H1 (cell line): ENCODE measurements at regions not wholly inside any gene's neighbourhood (a gene's known extent, or its start where the extent isn't known, plus 50 kb on each side); places are given as distances from the start of the nearest gene placed in this dataset.

ENCODE experiments used
- CTCF ChIA-PET: fragments of 300-600 bp; sonication (Branson Sonifier 250); formaldehyde crosslinking; loops from one replicate; lab custom pipeline; 2021; ENCODE audit not compliant: partially characterized antibody; lab: Charles Lee
- POLR2A ChIA-PET: fragments of 300-600 bp; sonication (Branson Sonifier 250); formaldehyde crosslinking; loops from one replicate; lab custom pipeline; 2021; ENCODE audit warnings: inconsistent platforms; ENCODE audit not compliant: partially characterized antibody; lab: Charles Lee
- DNase-seq, 2 experiments: peaks; one replicate each; pipeline versions ENCODE4 v3.0.0 to v3.0.0-alpha.2; 2010 to 2022; ENCODE audit warnings: low spot score in 2 of 2, low read depth in 1 of 2, mixed read lengths in 1 of 2
- FAIRE-seq: peaks from 2 replicates; lab custom pipeline; 2011; peaks lifted over from hg19 to GRCh38; lab: Jason Lieb, UNC
- H2AFZ ChIP-seq: 2 replicates; pipeline ENCODE4 v1.8.1; 2012; ENCODE audit warnings: low read length, inconsistent platforms
- H2AK5ac ChIP-seq: 2 replicates; pipeline ENCODE4 v1.6.1; 2013; ENCODE audit warnings: low read depth, low read length
- H2BK120ac ChIP-seq: replicated peaks from 2 replicates; pipeline ENCODE3; 2013; ENCODE audit warnings: low read depth, low read length, inconsistent platforms
- H2BK12ac ChIP-seq: 2 replicates; pipeline ENCODE4 v1.6.1; 2013; ENCODE audit warnings: low read depth, low read length
- H2BK15ac ChIP-seq: 2 replicates; pipeline ENCODE4 v1.6.1; 2013; ENCODE audit warnings: low read length
- H2BK20ac ChIP-seq: 2 replicates; pipeline ENCODE4 v1.6.1; 2013; ENCODE audit warnings: low read length
- H2BK5ac ChIP-seq: 2 replicates; pipeline ENCODE4 v1.6.1; 2013; ENCODE audit warnings: low read depth, low read length
- H3K14ac ChIP-seq: 2 replicates; pipeline ENCODE4 v1.6.1; 2013; ENCODE audit warnings: inconsistent platforms; ENCODE audit not compliant: insufficient read length
- H3K18ac ChIP-seq: 2 replicates; pipeline ENCODE4 v1.6.1; 2013; ENCODE audit warnings: low read length; ENCODE audit errors: extremely low read depth
- H3K23ac ChIP-seq: 2 replicates; pipeline ENCODE4 v1.6.1; 2013; ENCODE audit warnings: inconsistent platforms; ENCODE audit not compliant: insufficient read length
- H3K23me2 ChIP-seq: 2 replicates; pipeline ENCODE4 v1.6.1; 2013; ENCODE audit warnings: low read depth, low read length
- H3K27ac ChIP-seq: 2 replicates; pipeline ENCODE4 v1.6.1; 2011; ENCODE audit warnings: low read depth, low read length, inconsistent platforms
- H3K27me3 ChIP-seq, 4 experiments: replicated peaks in 1 of 4; 1 replicate in 1 of 4; 2 replicates in 3 of 4; pipeline versions ENCODE4 v1.6.1 to v1.8.1; 2011 to 2013; ENCODE audit warnings: low read length in 3 of 4, mild to moderate bottlenecking in 3 of 4, inconsistent platforms in 2 of 4, mixed read lengths in 2 of 4, moderate library complexity in 1 of 4; ENCODE audit not compliant: control insufficient read depth in 3 of 4, insufficient read depth in 3 of 4; ENCODE audit errors: extremely low read depth in 1 of 4
- H3K36me3 ChIP-seq, 4 experiments: 2 replicates each; pipeline versions ENCODE4 v1.6.1 to v1.8.1; 2011 to 2013; ENCODE audit warnings: mild to moderate bottlenecking in 4 of 4, low read length in 3 of 4, moderate library complexity in 2 of 4, control low read depth in 1 of 4, inconsistent platforms in 1 of 4; ENCODE audit not compliant: insufficient read depth in 4 of 4, control insufficient read depth in 2 of 4
- H3K4ac ChIP-seq: replicated peaks from 2 replicates; pipeline ENCODE3; 2013; ENCODE audit warnings: low read length, low read depth, mixed read lengths, inconsistent platforms; ENCODE audit not compliant: insufficient read length
- H3K4me1 ChIP-seq, 4 experiments: replicated peaks in 1 of 4; 1 replicate in 1 of 4; 2 replicates in 3 of 4; pipeline versions ENCODE4 v1.6.1 to v1.8.1; 2011 to 2013; ENCODE audit warnings: low read length in 3 of 4, inconsistent platforms in 2 of 4, mixed read lengths in 1 of 4; ENCODE audit not compliant: insufficient read depth in 4 of 4, control insufficient read depth in 3 of 4
- H3K4me2 ChIP-seq, 2 experiments: 2 replicates each; pipeline versions ENCODE4 v1.6.1 to v1.8.1; 2011 to 2013; ENCODE audit warnings: low read depth in 2 of 2, low read length in 2 of 2, control low read depth in 1 of 2, inconsistent platforms in 1 of 2, mild to moderate bottlenecking in 1 of 2; ENCODE audit not compliant: insufficient read depth in 1 of 2
- H3K4me3 ChIP-seq, 4 experiments: fragments of 200-600, 300-600 bp in 1 of 4; sonication (generic), shearing (Covaris generic), sonication (Bioruptor Twin) in 1 of 4; 2 replicates each; pipeline versions ENCODE4 v1.5.1 to v1.8.1; 2011 to 2016; ENCODE audit warnings: low read length in 4 of 4, low read depth in 3 of 4, control low read depth in 2 of 4, inconsistent platforms in 2 of 4, mild to moderate bottlenecking in 2 of 4, mixed read lengths in 1 of 4, moderate library complexity in 1 of 4; ENCODE audit not compliant: insufficient read depth in 2 of 4; ENCODE audit errors: extremely low read depth in 1 of 4
- H3K56ac ChIP-seq: replicated peaks from 2 replicates; pipeline ENCODE3; 2013; ENCODE audit warnings: low read depth, mild to moderate bottlenecking, mixed read lengths, low read length, inconsistent platforms; ENCODE audit not compliant: insufficient read length
- H3K79me1 ChIP-seq: 2 replicates; pipeline ENCODE4 v1.6.1; 2013; ENCODE audit warnings: low read depth, low read length, control low read depth
- H3K79me2 ChIP-seq, 2 experiments: 2 replicates each; pipeline versions ENCODE4 v1.6.1 to v1.8.1; 2012 to 2013; ENCODE audit warnings: low read length in 2 of 2, mild to moderate bottlenecking in 2 of 2, inconsistent platforms in 1 of 2; ENCODE audit not compliant: insufficient read depth in 2 of 2, control insufficient read depth in 1 of 2
- H3K9ac ChIP-seq, 4 experiments: replicated peaks in 1 of 4; 1 replicate in 1 of 4; 2 replicates in 3 of 4; pipeline versions ENCODE4 v1.6.1 to v1.8.1; 2011 to 2013; ENCODE audit warnings: low read depth in 3 of 4, low read length in 3 of 4, control low read depth in 2 of 4, mild to moderate bottlenecking in 2 of 4, moderate library complexity in 2 of 4, inconsistent platforms in 1 of 4; ENCODE audit errors: extremely low read depth in 1 of 4
- H3K9me3 ChIP-seq, 2 experiments: 2 replicates each; pipeline versions ENCODE4 v1.6.1 to v1.8.1; 2012 to 2013; ENCODE audit warnings: mild to moderate bottlenecking in 2 of 2, moderate library complexity in 2 of 2, control low read depth in 1 of 2, inconsistent platforms in 1 of 2, low read depth in 1 of 2, low read length in 1 of 2, mixed read lengths in 1 of 2; ENCODE audit not compliant: insufficient read depth in 2 of 2
- H4K20me1 ChIP-seq, 2 experiments: replicated peaks in 1 of 2; 2 replicates each; pipeline versions ENCODE3 to v1.8.1; 2011 to 2013; ENCODE audit warnings: inconsistent platforms in 2 of 2, low read length in 2 of 2, mild to moderate bottlenecking in 1 of 2; ENCODE audit not compliant: insufficient read depth in 2 of 2, control insufficient read depth in 1 of 2
- H4K5ac ChIP-seq: 2 replicates; pipeline ENCODE4 v1.6.1; 2013; ENCODE audit warnings: low read length, low read depth, mixed read lengths, inconsistent platforms; ENCODE audit not compliant: insufficient read length
- H4K8ac ChIP-seq: 2 replicates; pipeline ENCODE4 v1.8.0; 2013; ENCODE audit warnings: mild to moderate bottlenecking, moderate library complexity, low read length, inconsistent platforms; ENCODE audit not compliant: insufficient read depth; ENCODE audit errors: extremely low read depth
- H4K91ac ChIP-seq: replicated peaks from 2 replicates; pipeline ENCODE3; 2013; ENCODE audit warnings: low read length, mixed read lengths, inconsistent platforms; ENCODE audit not compliant: insufficient read length
- ASH2L ChIP-seq: fragments of 200-600, 300-600 bp; sonication (generic); IDR thresholded peaks from one replicate; pipeline ENCODE4 v1.7.1; 2017; ENCODE audit warnings: low read length
- HDAC6 ChIP-seq: IDR thresholded peaks from one replicate; pipeline ENCODE4 v1.7.1; 2012; ENCODE audit warnings: low read depth, mild to moderate bottlenecking, inconsistent platforms, low read length, moderate library complexity
- MAFK ChIP-seq: IDR thresholded peaks from 2 replicates; pipeline ENCODE4 v1.6.1; 2012; ENCODE audit warnings: low read depth, mild to moderate bottlenecking, improper control_type of control experiment, low read length
- RNF2 ChIP-seq: fragments of 200-900, 300-1000 bp; sonication (generic); IDR thresholded peaks from 2 replicates; pipeline ENCODE4 v1.7.1; 2016; ENCODE audit warnings: borderline replicate concordance, low read depth, mild to moderate bottlenecking, antibody characterized with exemption, low read length; ENCODE audit not compliant: poor library complexity, severe bottlenecking; ENCODE audit errors: missing control alignments
- ZNF274 ChIP-seq: IDR thresholded peaks from 2 replicates; pipeline ENCODE4 v1.7.0; 2012; ENCODE audit warnings: low read length, borderline replicate concordance; ENCODE audit errors: extremely low read depth
- WGBS, 2 experiments: shearing (Covaris generic) in 1 of 2; methylation state at CpG; one replicate each; pipeline versions ENCODE4 v1.1.6 to v1.1.7; 2013 to 2015; ENCODE audit warnings: low lambda C conversion rate in 2 of 2, mixed read lengths in 2 of 2, inconsistent platforms in 1 of 2, low coverage in 1 of 2, missing lambda C conversion rate in 1 of 2; ENCODE audit not compliant: insufficient replicate concordance in 2 of 2, insufficient coverage in 1 of 2, insufficient read length in 1 of 2; ENCODE audit errors: extremely low coverage in 1 of 2, missing lambda C conversion rate in 1 of 2; 5-methylcytosine and 5-hydroxymethylcytosine counted together

DNA sequence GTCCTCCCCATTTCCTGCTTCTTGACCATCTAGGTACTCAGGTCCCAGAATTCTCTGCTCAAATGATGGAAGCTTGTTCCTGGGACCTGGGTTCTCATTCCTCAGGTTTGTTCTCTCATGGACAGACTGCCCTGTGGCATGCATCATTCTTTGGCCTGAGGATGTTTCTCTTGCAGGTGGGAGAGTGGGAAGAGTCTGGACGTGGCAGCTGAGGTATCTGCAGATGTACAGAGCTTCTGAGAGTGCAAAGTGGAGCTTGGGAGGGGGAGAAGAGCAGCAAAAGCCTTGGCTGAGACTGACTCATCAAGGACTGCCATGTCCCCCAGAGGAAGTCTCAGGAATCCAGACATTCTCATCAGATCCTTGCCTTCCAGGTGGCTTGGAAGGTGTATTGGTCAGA lies 63.1 kb downstream of the HSPA13 start:
- Histone ChIP-seq H3K4me1 (no peaks in the 10 kb centered on the region), H3K9ac (no peak overlapping the region), H4K5ac (no peak overlapping the region), H3K9me3 (no peaks in the 10 kb centered on the region), H2BK12ac (no peak overlapping the region), H2BK20ac (no peak overlapping the region), H3K79me2 (no peaks in the 10 kb centered on the region), H3K36me3 (no peaks in the 10 kb centered on the region), H3K4ac (no peak overlapping the region), H2AK5ac (no peak overlapping the region), H3K27ac (no peak overlapping the region), H3K4me2 (no peak overlapping the region), H4K20me1 (no peaks in the 10 kb centered on the region), H3K4me3 (no peak overlapping the region), H3K56ac (no peak overlapping the region), H3K23me2 (no peaks in the 10 kb centered on the region), H3K14ac (no peak overlapping the region), H3K79me1 (no peaks in the 10 kb centered on the region), H3K23ac (no peak overlapping the region), H2BK120ac (no peak overlapping the region), H3K18ac (no peak overlapping the region), H4K8ac (no peak overlapping the region), H2BK5ac (no peak overlapping the region), H2AFZ (peak overlapping the region; percentile 92; the same call in 1 of the 2 replicates), H2BK15ac (no peak overlapping the region), H3K27me3 (no peaks in the 10 kb centered on the region), H4K91ac (no peak overlapping the region)
- FAIRE-seq (no peak), DNase-seq (no peak)
- 88% methylated on average over 1 of the region's 1 CpG; no CpG with 5 or more reads in 1 of the 2 experiments for WGBS, 2 experiments
- POLR2A ChIA-PET = no interaction called here
- CTCF ChIA-PET = no interaction called here
- TF ChIP-seq ZNF274 (no peak), HDAC6 (no peak), ASH2L (no peak), RNF2 (no peak), MAFK (no peak)
